ENCODE measurements at regions not wholly inside any gene's neighbourhood (a gene's known extent, or its start where the extent isn't known, plus 50 kb on each side); places are given as distances from the start of the nearest gene placed in this dataset.

DNA sequence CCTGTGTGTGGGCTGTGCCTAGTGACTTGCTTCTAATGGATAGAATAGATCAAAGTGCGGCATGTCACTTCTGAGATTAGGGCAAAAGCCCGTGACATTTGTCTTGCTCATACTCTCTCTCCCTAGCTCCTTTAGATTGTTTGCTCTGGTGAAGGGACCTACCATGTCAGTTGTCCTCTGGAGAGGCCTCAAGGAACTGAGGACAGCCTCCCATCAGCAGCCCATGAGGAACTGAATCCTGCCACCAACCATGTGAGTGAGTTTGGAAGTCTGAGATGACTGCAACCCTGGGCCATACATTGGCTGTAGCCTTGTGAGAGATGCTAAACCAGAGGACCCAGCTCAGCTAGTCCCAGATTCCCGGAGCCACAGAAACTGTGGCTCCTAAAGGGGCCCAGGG, 101.6 kb upstream of the ESRRB start:
- TF ChIP-seq CTCF (IDR thresholded peaks at IDR 0.05): no peak
- no peak for TF ChIP-seq EZH2 (IDR thresholded peaks at IDR 0.05; ENCODE audit: borderline replicate concordance, insufficient read depth, low read depth, low read length, poor library complexity, severe bottlenecking)
